ENCODE measurements at regions not wholly inside any gene's neighbourhood (a gene's known extent, or its start where the extent isn't known, plus 50 kb on each side); places are given as distances from the start of the nearest gene placed in this dataset.

- Histone ChIP-seq H3K9me3 (no peaks in the 10 kb centered on the region), H3K27me3 (no peaks in the 10 kb centered on the region)
Measured at GRCh38 chr2:221691571-221691970, 119.5 kb upstream of the EPHA4 start.

GRCh38 chr2:221689140-221689539, 117.0 kb upstream of the EPHA4 start:
- Histone ChIP-seq H3K4me1 (ENCODE audit: control insufficient read depth in 1 of 2, insufficient read depth in 1 of 2, low read depth in 1 of 2, low read length in 1 of 2) (no peaks in the 10 kb centered on the region), H3K27me3 (no peaks in the 10 kb centered on the region), H3K27ac (no peak overlapping the region), H3K4me3 (ENCODE audit: low read depth in 1 of 2, low read length in 1 of 2) (no peak overlapping the region), H3K9me3 (no peaks in the 10 kb centered on the region), H3K36me3 (no peaks in the 10 kb centered on the region)
- no peak for TF ChIP-seq CTCF (IDR thresholded peaks at IDR 0.05)

More at GRCh38 chr2:221691571-221691970, 119.5 kb upstream of the EPHA4 start:
- no peaks in the 10 kb centered on the region for H3K4me1 ChIP-seq (ENCODE audit: control insufficient read depth in 1 of 2, insufficient read depth in 1 of 2, low read depth in 1 of 2, low read length in 1 of 2)
- no peak overlapping the region for H3K27ac ChIP-seq
- no peak overlapping the region for H3K4me3 ChIP-seq (ENCODE audit: low read depth in 1 of 2, low read length in 1 of 2)
- no peaks in the 10 kb centered on the region for H3K36me3 ChIP-seq
- no peak for TF ChIP-seq CTCF (IDR thresholded peaks at IDR 0.05)

- Histone ChIP-seq H3K36me3 (no peaks in the 10 kb centered on the region), H3K4me3 (ENCODE audit: low read depth in 1 of 2, low read length in 1 of 2) (no peak overlapping the region), H3K9me3 (no peaks in the 10 kb centered on the region), H3K4me1 (ENCODE audit: control insufficient read depth in 1 of 2, insufficient read depth in 1 of 2, low read depth in 1 of 2, low read length in 1 of 2) (no peaks in the 10 kb centered on the region), H3K27ac (no peak overlapping the region), H3K27me3 (no peaks in the 10 kb centered on the region)
- TF ChIP-seq CTCF (IDR thresholded peaks at IDR 0.05): no peak
Measured at GRCh38 chr2:221680548-221680947, 108.4 kb upstream of the EPHA4 start.

- no peaks in the 10 kb centered on the region for H3K27me3 ChIP-seq
- H3K9me3 ChIP-seq: no peaks in the 10 kb centered on the region
- no peaks in the 10 kb centered on the region for H3K4me1 ChIP-seq (ENCODE audit: control insufficient read depth in 1 of 2, insufficient read depth in 1 of 2, low read depth in 1 of 2, low read length in 1 of 2)
- no peak overlapping the region for H3K27ac ChIP-seq
- no peaks in the 10 kb centered on the region for H3K36me3 ChIP-seq
- H3K4me3 ChIP-seq (ENCODE audit: low read depth in 1 of 2, low read length in 1 of 2): no peak overlapping the region
- no peak for TF ChIP-seq CTCF (IDR thresholded peaks at IDR 0.05)
Measured at GRCh38 chr2:221677688-221678087, 105.6 kb upstream of the EPHA4 start.

DNA sequence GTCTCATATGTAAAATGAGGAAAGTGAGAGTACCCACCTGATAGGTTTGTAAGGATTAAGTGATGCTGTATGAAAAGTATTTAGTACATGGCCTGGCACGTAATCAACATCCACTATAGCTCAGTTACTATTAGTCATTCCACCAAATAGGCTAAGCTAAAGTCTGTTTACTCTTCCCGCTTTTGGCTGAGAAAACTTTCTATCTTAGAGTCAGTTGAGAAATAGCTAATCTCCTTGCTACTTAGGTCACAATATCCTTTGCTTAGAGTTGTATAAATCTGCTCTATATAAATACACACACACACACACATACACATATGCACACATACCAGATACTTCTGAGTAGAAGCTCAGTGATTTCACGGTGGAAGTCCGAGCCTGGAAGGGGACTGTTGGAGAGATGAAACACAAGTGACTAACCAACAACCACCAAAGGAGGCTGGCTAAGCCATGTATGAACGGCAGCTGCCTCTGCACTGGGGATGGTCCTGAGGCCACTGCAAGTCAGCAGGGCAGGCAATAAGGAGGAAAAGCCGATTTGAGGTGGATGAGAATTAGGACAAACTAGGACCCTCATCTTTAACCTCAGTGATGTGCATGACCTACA, 104.6 kb upstream of the EPHA4 start:
- Histone ChIP-seq H3K36me3 (no peaks in the 10 kb centered on the region), H3K4me1 (ENCODE audit: control insufficient read depth in 1 of 2, insufficient read depth in 1 of 2, low read depth in 1 of 2, low read length in 1 of 2) (no peaks in the 10 kb centered on the region), H3K27ac (no peak overlapping the region), H3K9me3 (no peaks in the 10 kb centered on the region), H3K27me3 (no peaks in the 10 kb centered on the region), H3K4me3 (ENCODE audit: low read depth in 1 of 2, low read length in 1 of 2) (no peak overlapping the region)
- no peak for TF ChIP-seq CTCF (IDR thresholded peaks at IDR 0.05)

Measured in neutrophil (primary cell).